Kidney capillary endothelial cell (primary cell): ENCODE measurements at regions not wholly inside any gene's neighbourhood (a gene's known extent, or its start where the extent isn't known, plus 50 kb on each side); places are given as distances from the start of the nearest gene placed in this dataset.
"Not testable (repeated sequence)": the region's sequence is repeated elsewhere in the genome, so short reads cannot be mapped to it uniquely, and the experiment has no call there.

Source experiments
- DNase-seq: peaks from one replicate; pipeline ENCODE4 v3.0.0-alpha.2; 2018; ENCODE audit warnings: low spot score

DNA sequence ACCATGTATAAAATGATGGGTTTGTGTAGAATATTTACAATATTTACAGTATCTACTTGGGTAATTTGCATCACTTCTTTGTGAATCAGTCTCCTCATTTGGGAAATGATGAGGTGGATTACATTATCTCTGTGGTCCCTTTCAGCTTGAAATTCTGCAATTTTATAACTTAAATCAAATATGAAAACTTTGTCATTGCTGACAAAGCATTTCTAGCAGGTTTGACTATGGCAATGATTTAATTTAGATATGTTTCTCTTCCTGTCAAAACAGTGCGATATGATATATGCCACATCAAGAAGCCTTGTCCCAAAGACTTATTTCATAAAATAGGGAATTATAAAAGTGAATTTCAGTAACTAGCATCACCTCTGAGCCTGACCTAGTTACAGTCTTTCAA lies 315.8 kb upstream of the MEIS2 start:
- no peak for DNase-seq

DNA sequence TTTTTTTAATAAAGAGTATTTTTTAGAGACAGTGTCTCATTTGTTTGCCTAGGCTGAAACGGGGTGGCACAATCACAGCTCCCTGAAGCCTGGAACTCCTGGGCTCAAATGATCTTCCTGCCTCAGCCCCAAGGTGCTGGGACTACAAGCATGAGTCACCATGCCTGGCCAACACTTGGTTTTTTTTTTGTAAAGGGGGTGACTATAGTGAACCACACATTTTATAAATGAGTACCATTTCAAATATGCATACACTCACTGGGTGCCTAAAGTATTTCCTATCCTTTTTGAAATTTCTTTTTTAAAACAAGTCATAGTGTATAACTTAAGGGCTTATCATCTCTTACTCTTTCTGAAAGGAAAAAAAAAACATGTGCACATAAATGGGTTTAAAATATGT lies 325.2 kb upstream of the MEIS2 start:
- DNase-seq = no peak

DNA sequence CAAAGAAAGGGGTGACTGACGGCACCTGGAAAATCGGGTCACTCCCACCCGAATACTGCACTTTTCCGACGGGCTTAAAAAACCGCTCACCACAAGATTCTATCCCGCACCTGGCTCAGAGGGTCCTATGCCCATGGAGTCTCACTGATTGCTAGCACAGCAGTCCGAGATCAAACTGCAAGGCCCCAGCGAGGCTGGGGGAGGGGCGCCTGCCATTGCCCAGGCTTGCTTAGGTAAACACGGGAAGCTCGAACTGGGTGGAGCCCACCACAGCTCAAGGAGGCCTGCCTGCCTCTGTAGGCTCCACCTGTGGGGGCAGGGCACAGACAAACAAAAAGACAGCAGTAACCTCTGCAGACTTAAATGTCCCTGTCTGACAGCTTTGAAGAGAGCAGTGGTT lies 327.0 kb upstream of the MEIS2 start:
- DNase-seq = not testable (repeated sequence)

DNA sequence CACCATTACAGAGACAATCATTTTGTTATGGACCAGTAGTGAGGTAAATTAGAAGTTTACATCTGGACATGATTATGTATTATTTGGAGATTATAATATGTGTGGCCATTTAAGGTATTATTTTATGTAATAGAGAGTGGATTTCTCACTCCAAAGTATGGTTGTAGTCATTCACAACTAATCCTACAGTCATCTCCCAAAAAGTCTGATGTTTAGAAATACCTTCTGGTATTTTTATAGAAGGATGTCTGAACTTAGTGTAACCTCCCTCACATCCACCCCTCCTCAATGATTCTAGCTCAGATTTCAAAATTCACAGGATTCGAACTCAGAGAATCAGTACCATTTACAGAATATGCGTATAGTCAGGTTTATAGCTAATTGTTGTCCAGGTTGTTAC lies 346.6 kb upstream of the MEIS2 start:
- DNase-seq = no peak

DNA sequence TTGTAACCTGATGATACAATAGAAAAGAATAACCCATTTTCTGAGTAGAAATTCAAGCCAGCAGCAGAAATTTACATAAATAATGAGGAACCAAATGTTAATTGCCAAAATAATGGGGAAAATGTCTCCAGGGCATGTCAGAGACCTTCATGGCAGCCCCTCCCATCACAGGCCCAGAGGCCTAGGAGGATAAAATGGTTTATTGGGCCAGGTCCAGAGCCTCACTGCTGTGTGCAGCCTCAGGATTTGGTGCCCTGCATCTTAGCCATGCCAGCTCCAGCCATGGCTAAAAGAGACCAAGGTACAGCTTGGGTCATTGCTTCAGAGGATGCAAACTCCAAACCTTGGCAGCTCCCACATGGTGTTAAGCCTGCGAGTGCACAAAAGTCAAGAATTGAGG lies 352.1 kb upstream of the MEIS2 start:
- no peak for DNase-seq

DNA sequence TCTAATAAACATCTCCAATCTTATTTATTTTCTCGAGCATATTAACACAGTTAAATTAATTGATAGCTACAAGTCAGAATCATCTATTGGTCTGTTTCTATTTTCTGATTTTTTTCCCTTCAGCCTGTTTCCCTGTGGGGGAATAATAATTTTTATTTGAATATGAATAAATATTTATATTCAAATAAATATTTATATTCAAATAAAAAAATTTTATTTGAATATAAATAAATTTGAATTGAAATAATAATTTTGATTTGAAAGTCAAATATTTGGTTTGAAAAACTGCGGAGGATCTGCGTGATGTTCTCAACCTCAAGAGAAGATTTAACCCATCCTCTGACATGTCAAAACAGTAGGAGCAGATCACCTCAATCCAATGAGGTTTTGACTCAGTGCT lies 380.1 kb upstream of the MEIS2 start:
- no peak for DNase-seq

DNA sequence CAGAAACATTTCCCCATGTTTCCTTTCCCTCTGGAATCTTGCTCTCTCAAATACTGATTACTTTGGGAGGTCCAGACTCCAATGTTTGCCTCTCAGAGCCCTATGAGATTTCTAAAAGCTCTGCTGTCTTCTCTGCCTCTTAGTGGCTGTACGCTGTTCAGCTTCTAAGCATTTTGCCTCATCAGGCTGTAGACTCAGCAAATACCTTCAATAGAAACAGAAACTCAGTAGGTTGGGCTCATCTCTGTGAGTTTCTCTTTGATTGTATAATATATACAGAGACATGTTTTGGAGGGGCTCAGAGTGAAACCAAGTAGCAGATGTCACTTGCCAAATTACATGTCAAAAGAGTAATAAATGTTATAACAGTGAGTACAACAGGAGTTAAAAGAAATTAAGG lies 380.8 kb upstream of the MEIS2 start:
- no peak for DNase-seq

DNA sequence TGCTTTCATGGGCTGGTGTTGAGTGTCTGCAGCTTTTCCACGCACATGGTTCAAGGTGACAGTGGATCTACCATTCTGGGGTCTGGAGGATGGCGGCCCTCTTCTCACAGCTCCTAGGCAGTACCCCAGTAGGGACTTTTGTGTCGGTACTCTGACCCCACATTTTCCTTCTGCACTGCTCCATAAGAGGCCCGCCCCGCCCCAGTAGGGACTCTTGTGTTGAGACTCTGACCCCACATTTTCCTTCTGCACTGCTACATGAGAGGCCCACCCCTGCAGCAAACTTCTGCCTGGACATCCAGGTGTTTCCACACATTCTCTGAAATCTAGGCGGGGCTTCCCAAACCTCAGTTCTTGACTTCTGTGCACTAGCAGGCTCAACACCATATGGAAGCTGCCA lies 383.4 kb upstream of the MEIS2 start:
- no peak for DNase-seq

DNA sequence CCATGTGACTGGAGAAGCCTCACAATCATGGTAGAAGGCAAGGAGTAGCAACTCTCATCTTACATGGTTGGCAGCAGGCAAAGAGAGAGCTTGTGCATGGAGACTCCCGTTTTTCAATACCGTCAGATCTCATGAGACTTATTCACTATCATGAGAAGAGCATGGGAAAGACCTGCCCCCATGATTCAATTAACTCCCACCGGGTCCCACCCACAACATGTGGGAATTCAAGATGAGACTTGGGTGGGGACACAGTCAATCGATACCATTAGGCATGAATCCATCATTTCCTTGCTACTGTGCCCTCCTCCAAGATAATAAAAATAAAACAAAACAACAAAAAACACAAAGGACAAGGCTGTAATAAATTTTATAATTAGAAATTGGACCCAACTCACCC lies 384.7 kb upstream of the MEIS2 start:
- DNase-seq = no peak

DNA sequence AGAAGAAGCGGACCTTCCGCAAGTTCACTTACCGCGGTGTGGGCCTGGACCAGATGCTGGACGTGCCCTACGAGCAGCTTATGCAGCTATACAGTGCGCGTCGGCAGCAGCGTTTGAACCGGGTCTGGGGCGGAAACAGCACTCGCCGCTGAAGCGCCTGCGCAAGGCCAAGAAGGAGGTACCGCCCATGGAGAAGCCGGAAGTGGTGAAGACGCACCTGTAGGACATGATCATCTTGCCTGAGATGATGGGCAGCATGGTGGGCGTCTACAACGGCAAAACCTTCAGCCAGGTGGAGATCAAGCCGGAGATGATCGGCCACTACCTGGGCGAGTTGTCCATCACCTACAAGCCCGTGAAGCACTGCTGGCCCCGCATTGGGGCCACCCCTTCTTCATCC lies 390.4 kb upstream of the MEIS2 start:
- DNase-seq = no peak

DNA sequence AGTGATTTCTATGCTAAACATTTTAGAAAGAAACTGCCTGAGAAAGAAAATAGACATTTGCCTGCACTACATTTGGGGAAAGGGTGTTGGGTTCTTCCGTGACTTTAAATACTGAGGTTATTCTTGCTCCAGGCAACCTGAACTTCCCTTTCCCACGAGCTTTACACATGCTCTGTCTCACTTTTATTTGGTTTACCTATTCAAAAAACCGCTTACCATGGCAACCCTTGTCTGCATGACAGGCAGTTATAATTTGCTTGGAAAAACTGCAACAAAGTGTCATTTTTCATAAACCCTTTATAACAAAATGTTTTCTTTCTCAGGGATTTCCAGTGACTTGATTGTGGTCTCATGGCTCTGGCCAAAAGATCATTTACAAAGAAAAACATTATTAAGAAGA lies 416.3 kb upstream of the MEIS2 start:
- no peak for DNase-seq

DNA sequence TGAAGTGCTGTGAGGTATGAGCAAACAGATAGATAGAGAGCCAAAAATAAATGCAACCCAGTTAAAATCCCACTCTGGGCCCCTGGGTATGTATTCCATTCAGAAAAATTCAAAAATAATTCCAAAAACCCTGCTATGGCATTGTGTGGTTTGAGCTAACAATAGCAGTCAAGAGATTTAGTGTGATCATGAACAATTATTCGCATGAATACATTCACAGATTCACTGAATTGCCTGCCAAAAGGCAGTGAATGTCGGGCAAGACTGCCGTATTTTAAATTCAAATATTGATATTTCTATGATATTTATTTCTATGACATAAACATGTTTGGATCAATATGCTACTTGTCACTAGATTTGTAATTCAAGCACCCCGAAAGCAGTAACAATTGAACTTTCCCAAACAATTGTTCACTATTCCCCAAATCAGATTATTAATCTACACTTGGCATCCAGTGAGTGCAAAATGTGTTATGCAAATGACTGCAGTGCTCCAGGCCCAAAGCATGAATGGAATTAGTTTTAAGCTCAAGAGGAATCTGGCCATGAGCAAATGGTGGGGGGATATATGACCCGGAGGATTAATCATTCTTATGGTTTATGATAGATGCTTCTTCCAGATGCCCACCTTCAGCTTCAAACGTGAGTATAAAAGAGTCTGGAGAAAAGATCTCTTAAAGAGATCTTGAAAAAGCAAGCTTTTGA lies 417.0 kb upstream of the MEIS2 start:
- DNase-seq = no peak

DNA sequence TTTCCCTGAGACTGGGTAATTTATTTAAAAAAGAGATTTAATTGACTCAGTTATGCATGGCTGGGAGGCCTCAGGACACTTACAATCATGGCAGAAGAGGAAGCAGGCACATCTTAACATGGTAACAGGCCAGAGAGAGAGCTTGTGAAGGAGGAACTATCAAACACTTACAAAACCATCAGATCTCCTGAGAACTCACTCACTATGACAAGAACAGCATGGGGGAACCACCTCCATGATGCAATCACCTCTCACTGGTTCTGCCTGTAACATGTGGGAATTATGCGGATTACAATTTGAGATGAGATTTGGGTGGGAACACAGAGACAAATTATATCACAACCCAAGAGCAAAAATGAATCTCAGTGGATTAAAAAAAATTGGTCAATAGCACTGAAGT lies 416.0 kb upstream of the TMCO5A start:
- DNase-seq = no peak

DNA sequence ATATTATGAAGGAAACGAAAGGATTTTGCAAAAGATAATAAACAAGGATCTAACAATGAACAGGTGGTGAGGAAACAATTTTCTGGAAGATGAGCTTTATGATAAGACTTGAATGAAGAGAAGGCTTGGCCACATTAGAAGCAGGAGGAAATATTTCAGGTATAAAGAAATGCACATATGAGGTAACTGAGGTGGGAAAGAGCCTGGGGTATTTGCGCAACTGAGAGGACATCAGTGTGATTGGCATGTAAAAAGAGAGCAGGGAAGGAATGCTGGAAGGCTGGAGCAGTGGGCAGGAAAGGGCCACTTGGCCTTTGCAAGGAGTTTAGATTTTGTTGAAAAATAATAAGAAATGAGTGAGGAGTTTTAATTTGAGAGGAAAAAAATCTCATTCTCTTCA lies 414.4 kb upstream of the TMCO5A start:
- no peak for DNase-seq

DNA sequence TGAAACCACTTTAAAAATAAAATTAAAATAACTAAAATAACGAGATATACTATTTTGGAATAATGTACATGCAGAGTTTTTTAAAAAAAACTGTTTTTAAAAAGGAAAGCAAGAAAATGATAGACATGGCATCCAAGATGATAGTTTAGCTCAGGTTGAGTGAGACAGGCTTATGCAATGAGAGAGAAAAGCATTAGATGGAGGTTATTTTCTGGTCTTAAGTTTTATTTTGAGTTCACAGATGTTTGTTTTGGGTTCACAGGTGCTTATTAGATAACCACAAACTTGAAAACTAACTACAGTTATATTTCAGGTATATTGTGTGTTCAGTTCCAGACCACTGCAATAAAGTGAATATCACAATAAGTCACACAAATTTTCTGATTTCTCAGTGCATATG lies 413.6 kb upstream of the TMCO5A start:
- DNase-seq = no peak

DNA sequence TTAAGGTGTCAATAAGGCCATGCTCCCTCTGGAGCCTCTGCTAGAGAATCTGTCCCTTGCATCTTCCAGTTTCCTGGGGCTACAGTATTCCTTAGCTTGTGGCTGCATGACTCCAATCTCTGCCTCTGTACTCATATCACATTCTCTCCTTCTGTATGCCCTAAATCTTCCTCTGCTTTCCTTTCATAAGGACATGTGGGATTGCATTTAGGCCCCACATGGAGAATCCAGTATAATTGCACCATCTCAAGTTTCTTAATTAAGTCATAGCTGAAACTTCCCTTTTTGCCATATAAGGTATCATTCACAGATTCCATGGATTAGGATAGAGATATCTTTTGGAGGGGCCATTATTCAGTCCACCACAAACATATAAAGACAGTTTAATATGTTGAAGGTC lies 409.8 kb upstream of the TMCO5A start:
- DNase-seq = no peak

DNA sequence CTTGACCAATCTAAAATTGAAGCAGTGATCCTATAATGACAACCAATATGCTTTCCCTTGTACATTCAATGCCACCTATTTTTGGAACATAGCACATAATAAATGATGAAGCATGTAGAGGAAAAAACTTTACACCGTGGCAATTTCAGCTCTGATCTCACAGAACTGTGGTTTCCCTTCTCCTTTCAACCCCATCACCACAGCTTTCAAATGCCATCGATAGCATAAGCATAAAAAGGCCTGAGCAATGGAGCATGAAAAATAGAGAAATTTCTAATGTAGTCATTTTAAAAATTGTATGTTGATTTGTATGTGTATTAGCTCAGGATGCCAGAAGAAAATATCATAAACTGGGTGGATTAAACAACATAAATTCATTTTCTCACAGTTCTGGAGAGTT lies 406.0 kb upstream of the TMCO5A start:
- no peak for DNase-seq

DNA sequence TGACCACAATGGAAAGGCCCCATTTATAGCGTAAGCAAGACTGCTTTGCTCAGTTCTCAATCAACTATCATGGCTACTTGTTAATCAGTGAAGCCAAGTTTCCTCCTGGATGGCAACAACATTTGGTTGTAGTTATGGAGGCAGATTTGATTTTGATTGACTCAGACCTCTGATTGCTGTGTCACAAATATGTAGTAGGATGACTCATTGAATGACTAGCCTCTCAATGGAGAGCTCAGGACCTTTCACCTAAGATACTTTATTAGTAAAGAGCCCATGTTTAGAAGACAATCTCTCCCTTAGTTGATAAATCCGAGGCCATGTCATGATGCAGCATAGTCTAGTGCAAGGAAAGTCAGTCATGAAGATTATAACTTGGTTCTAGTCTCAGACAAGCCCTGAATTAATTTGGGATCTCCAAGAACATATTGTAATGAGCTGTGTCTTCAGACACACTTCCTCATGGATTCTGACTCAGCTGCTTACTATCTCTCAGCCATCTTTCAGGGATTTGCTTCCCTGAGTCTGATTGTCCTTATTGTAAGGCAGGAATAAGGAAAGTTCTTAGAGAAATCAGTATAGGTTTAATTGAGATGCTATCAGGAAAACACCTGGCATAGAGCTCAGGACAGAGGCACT lies 397.4 kb upstream of the TMCO5A start:
- DNase-seq = peak; percentile 34

DNA sequence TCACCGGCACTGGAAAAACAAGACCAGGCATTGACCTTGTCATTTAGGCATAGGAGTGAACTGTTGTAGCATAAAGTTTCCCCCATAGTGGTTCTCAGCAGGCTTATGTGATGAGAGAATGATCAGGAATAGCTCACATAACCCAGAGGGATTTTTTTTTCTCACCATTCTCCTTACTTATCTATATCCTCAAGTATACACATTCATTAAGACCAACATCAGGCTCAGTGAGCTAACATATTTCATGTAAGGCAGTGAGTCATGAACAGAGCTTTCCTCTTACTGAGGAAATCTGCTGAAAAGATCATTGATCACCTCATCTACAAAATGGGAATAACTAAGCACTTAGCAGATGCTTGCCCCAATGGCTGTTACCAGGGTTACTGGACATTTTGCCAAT lies 396.6 kb upstream of the TMCO5A start:
- DNase-seq = peak; percentile 2

DNA sequence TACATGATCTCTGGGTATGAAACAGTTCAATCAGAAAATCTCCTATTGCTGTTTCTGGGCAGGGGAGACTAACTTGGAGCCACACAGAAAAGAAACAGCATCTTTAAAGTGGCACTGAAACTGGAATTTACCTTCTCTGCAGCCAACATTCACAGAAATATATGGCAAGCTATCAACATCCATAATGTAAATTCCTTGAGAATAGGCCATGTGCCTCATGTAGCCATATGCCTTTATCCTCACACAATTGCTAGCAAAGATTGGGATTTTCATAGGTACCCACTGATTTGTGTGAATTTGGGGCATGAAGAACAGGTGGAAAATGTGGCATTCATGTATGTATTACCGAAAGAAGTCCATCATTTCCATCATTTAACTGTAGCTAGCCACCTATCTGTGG lies 386.3 kb upstream of the TMCO5A start:
- no peak for DNase-seq

DNA sequence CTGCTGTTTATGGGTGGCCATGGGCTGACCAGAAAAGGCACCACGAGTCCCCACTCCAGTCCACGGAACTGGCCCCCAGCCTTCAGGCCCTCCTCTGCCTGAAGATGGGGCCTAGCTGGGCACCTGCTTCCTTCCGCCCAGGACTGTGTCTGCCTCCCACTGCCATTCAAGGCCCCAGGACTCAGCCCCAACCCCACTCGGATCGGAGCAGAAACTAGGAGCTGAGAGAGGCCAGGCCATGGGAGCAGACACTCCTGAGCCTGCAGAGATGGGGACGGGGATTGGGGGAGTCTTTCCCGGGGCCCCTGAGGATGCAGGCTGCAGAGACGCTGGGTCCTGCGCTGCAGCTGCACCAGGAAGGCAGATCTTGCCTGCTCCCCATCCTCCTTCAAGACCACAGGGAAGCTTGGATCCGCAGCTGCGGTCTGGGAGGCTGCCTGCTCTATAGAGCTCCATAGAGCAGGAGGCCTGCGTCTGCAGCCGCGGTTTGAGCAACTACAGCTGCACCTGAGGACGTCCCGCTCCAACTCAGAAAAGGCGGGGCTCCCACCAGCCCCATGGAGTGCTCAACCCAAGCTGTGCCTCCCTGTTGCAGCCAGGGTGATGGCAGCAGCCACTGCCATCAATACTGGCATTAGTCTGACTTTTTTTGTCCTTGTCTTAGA lies 383.9 kb upstream of the TMCO5A start:
- DNase-seq = no peak

DNA sequence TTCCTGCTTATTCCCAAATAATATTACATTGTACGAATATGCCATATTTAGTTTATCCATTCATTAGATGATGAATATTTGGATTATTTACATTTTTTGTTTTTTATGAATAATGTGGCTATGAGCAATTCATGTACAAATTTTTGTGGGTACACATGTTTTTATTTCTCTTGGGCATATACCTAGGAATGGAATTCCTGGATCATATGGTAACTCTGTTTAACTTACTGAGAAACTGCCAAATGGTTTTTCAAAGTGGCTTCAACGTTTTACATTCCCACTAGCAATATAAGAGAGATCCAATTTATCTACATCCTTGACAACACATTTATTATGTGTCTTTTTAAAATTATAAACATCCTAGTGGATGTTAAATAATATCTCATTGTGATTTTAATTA lies 362.0 kb upstream of the TMCO5A start:
- DNase-seq = no peak

DNA sequence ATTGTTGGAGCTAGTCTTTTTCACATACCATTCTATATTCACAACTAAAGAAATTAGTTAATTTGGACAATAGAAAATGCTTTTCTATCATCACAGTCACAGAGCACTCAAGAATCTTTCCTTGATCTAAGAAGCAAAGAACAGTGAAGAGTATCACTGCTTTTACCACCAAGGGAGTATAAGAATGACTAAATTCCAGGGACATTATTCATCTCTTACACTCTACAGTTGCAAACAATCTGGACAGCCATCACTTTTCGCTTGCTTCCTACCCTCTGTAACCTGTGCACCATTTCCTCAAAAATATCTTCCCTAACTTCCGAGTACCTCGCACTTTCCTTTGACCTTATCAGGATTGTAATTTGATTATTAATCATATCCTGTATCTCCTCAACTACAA lies 359.5 kb upstream of the TMCO5A start:
- no peak for DNase-seq

DNA sequence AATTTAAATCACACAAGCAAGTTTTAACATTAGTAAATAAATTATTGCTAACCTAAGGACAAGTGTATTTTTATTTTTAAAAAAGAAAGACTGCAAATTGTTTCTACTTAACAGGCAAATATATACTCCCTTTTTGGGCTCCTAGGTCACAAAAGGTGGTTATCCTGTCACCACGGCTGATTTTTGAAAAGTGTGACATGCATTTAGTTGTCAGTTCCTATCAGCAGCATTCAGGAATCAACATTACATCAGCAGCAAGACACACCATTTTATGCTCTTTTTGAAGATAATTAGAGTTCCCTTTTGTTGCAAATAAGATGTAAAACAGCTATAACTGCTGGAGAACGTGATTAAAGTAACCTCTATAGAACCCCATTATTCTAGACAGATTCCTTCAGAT lies 357.5 kb upstream of the TMCO5A start:
- no peak for DNase-seq
